GM21526 (cell line): ENCODE measurements at regions not wholly inside any gene's neighbourhood (a gene's known extent, or its start where the extent isn't known, plus 50 kb on each side); places are given as distances from the start of the nearest gene placed in this dataset.

ENCODE experiments used
- ATAC-seq: cut with Tn5 transposase; IDR thresholded peaks from one replicate; pipeline ENCODE4 v1.9.1; 2021; ENCODE audit warnings: moderate library complexity; ENCODE audit not compliant: unreplicated experiment, low FRiP score

DNA sequence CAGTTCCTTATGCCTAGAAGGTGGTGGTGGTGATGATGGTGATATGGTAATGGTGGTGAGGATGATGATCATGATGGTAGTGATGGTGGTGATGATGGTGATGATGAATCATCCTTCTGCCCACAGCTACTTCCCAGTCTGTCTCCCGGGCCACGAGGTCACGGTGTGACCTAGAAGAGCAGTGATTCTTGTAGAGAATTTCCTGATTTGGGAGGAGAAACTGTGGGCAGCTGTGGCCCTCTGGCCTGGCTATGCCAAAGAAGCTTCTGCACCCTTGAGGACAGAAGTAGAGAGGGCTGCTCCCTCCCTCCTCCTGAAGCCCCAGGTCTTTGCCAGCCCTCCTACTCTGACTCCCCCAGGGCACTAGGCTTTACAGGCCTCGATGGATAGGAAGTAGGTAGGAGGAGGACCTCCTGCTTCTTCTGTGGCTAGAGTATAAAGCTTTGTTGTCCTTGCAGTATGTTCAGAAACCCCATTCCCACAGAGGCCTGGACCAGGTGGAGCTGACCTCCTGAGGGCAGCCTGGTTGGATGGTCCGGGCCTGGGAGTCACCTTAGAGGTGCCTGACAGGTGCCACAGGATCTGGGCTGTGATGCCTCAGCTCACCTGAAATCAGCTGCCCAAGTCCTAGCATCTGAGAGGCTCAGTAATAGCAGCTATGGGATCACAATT, 57.9 kb upstream of the EPAS1 start:
- no peak for ATAC-seq

DNA sequence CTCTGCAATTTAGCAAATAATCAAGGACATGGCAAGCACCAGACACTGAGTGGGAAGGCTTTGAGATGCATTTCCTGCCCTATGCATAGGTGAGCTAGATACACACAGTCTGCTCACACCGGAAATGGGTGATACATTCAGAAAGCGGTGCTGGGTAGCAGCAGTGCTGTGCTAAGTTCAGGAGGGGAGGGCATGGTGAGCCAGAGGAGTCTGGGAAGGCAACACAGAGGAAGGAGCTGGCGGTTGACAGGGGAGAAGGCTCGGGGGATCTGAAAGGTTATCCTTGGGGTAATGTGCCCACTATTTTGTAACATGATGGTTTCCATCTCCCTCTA, 57.4 kb upstream of the EPAS1 start:
- peak; percentile 59 for ATAC-seq

DNA sequence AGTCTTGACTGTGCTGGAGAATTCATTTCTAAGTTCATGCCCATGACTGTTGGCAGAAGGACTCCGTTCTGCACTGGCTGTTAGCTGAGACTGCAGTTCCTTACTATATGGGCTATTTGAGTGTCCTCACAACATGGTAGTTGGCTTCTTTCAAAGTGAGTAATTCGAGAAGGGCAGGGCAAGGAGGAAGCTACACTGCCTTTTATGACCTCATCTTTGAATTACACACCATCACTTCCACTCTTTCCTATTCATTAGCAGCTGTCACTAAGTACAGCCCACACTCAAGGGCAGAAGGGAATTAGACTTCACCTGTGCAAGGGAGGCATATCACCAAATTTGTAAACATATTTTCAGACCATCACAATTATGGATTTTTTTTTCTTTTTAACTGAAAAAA, 55.9 kb upstream of the EPAS1 start:
- no peak for ATAC-seq

DNA sequence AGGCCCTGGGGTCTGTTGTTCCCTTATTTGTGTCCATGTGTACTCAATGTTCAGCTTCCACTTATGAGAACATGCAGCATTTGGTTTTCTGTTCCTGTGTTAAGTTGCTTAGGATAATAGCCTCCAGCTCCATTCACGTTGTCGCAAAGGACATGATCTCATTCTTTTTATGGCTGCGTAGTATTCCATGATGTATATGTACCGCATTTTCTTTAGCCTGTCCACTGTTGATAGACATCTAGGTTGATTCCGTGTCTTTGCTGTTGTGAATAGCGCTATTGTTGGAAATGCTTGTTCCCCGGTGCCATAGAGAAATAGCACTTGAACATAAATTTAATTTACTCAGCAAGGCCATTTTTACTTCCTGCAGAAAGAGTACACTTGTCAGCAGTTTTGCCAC, 51.3 kb upstream of the EPAS1 start:
- no peak for ATAC-seq

DNA sequence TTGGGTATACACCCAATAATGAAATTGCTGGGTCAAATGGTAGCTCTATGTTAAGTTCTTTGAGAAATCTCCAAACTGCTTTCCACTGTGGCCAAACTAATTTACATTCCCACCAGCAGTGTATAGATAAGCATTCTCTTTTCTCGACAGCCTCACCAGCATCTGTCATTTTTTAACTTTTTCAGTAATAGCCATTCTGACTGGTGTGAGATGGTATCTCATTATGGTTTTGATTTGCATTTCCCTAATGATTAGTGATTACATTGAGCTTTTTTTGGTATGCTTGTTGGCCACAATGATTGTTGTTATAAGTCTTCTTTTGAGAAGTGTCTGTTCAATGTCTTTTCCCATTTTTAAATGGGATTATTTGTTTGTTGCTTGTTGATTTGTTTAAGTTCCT, 50.4 kb upstream of the EPAS1 start:
- no peak for ATAC-seq
